Gastroesophageal sphincter (tissue), 4 donors: ENCODE measurements at regions not wholly inside any gene's neighbourhood (a gene's known extent, or its start where the extent isn't known, plus 50 kb on each side); places are given as distances from the start of the nearest gene placed in this dataset.

ENCODE experiments used
- ATAC-seq: fragments of 150-250 bp; one replicate; pipeline ENCODE4 v1.9.1; 2016; ENCODE audit warnings: mild to moderate bottlenecking, moderate library complexity
- H3K27ac ChIP-seq, 4 donors: fragments of 200-600 bp; sonication (generic) in 3 of 4; 1 replicate in 3 of 4; 2 replicates in 1 of 4; pipeline ENCODE4 v1.5.1; 2016 to 2019
- H3K27me3 ChIP-seq: fragments of 200-600 bp; sonication (generic); one replicate; pipeline ENCODE4 v1.5.1; 2019
- H3K36me3 ChIP-seq, 2 donors: fragments of 200-600 bp; sonication (generic); one replicate each; pipeline ENCODE4 v1.5.1; 2019; ENCODE audit warnings: control low read depth in 1 of 2
- H3K4me1 ChIP-seq, 3 donors: fragments of 200-600 bp; sonication (generic); 1 replicate in 2 of 3; 2 replicates in 1 of 3; pipeline ENCODE4 v1.5.1; 2016 to 2019; ENCODE audit warnings: control low read depth in 2 of 3
- H3K4me3 ChIP-seq, 2 donors: fragments of 200-600 bp; sonication (generic); one replicate each; pipeline ENCODE4 v1.5.1; 2019; ENCODE audit warnings: mild to moderate bottlenecking in 1 of 2, moderate library complexity in 1 of 2
- H3K9me3 ChIP-seq, 3 donors: fragments of 200-600 bp; sonication (generic); one replicate each; pipeline ENCODE4 v1.5.1; 2017 to 2019; ENCODE audit warnings: control low read depth in 2 of 3
- EP300 ChIP-seq: sonication (generic); formaldehyde crosslinking; IDR thresholded peaks from one replicate; pipeline ENCODE4 v1.6.1; 2017; ENCODE audit warnings: antibody characterized with exemption, mild to moderate bottlenecking
- POLR2A ChIP-seq, 2 donors: fragments of 450-650 bp; IDR thresholded peaks; one replicate each; pipeline ENCODE4 v1.6.1; 2017; ENCODE audit warnings: antibody characterized with exemption in 2 of 2, mild to moderate bottlenecking in 2 of 2, moderate library complexity in 1 of 2
- POLR2AphosphoS5 ChIP-seq: sonication (generic); formaldehyde crosslinking; IDR thresholded peaks from one replicate; pipeline ENCODE4 v1.6.1; 2017; ENCODE audit warnings: antibody characterized with exemption
- WGBS, 2 donors: methylation state at CpG; one replicate each; pipeline ENCODE4 v1.1.5; 2018; ENCODE audit warnings: low coverage in 1 of 2; 5-methylcytosine and 5-hydroxymethylcytosine counted together
- TF ChIP-seq, protein P1 (sequence below), 4 experiments: fragments of 200-600 bp in 2 of 4; fragments of 450-650 bp in 2 of 4; sonication (generic) in 1 of 4; IDR thresholded peaks; one replicate each; pipeline ENCODE4 v1.5.1; 2017 to 2019; ENCODE audit warnings: antibody characterized with exemption in 4 of 4, mild to moderate bottlenecking in 2 of 4, moderate library complexity in 2 of 4

DNA sequence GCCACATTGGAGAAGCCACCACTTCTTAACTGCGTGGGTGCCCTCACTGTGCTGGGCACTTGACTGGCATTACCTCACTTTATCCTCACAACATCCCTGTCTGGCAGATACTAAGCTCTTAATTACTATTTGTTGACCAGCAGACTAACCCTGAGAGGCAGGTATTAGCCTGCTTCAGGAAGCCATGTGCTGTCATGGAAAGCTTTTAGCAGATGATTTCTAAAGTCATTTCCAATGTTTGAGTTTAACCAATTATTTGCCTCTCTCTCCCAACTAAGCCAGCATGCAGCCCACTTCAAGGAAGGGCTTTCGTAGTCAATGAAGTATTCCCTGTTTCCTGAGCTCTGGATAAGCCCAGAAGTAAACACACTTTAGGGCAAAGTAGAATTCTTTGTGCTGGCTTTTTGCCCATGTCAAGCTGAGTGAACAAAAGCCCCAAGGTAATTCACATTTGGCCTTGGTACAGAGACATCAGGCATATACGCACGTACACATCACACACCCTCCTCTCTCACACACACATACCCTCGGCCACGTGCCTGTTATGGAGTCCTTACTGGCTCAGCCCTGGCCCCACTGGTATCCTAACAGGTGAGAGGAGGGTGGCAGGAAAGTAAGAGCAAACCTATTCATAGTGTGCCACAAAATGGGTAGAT is 108.6 kb downstream of the C1D start:
- Histone ChIP-seq H3K36me3 (no peaks in the 10 kb centered on the region), H3K27ac (no peak overlapping the region)

DNA sequence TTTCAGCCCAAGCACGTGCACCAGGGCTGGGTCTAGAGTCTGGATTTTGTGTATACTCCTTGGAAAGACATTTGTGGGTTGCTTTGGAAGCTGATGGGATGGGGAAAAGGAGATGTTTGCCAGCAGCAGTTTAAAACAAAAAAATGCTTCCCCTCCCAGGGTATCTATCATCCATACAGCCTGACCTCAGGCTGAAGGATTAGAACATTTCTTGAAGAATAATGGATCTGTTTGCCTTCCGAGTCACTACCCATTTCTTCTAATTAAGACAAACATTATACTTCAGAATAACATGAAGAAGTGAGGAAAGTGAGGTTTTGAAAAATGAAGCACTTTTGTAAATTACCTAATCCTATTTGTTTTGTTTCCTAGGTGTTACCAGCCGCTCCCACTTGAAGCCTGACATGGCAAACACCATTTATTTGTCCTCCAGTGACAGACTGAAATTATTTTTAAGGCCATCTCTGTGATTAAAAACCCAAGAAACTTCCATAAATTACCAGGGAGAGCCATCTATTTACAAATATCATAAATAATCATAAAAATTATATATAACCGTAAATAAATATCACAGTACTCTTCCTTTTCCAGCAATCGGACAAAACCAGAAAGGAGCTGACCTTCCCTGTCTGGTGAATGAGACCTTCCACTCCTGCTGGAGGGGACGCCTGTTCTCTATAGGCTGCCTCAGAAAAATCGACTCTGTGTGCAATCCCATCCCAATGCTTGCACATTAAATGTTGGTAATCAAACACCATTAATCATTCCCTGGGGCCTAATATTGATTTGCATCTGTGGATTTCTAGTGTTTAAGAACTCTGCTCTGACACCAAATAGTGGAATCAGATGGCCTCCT is 106.8 kb downstream of the C1D start:
- H3K9me3 ChIP-seq, result peaks cover 0 to 14% (median 0%) of the 10 kb centered on the region in 3 donors
- TF ChIP-seq, protein P1, sequence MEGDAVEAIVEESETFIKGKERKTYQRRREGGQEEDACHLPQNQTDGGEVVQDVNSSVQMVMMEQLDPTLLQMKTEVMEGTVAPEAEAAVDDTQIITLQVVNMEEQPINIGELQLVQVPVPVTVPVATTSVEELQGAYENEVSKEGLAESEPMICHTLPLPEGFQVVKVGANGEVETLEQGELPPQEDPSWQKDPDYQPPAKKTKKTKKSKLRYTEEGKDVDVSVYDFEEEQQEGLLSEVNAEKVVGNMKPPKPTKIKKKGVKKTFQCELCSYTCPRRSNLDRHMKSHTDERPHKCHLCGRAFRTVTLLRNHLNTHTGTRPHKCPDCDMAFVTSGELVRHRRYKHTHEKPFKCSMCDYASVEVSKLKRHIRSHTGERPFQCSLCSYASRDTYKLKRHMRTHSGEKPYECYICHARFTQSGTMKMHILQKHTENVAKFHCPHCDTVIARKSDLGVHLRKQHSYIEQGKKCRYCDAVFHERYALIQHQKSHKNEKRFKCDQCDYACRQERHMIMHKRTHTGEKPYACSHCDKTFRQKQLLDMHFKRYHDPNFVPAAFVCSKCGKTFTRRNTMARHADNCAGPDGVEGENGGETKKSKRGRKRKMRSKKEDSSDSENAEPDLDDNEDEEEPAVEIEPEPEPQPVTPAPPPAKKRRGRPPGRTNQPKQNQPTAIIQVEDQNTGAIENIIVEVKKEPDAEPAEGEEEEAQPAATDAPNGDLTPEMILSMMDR (IDR thresholded peaks at IDR 0.05), result no peak
- TF ChIP-seq POLR2A (IDR thresholded peaks at IDR 0.05) (no peak), EP300 (no peak), POLR2AphosphoS5 (no peak)
- WGBS, 2 donors, result 67 to 70% methylated on average over 6 to 7 of the region's 7 CpGs
- no peak for ATAC-seq
- no peaks in the 10 kb centered on the region for H3K27me3 ChIP-seq
- no peak overlapping the region for H3K4me3 ChIP-seq
- H3K27ac ChIP-seq, result no peak overlapping the region
- H3K4me1 ChIP-seq, result no peaks in the 10 kb centered on the region
- no peaks in the 10 kb centered on the region for H3K36me3 ChIP-seq

More for the DNA sequence above, 108.6 kb downstream of the C1D start:
- Histone ChIP-seq H3K27me3 (no peaks in the 10 kb centered on the region), H3K4me1 (no peaks in the 10 kb centered on the region), H3K9me3 (peaks cover 0 to 14% (median 0%) of the 10 kb centered on the region in 3 donors), H3K4me3 (no peak overlapping the region)
- TF ChIP-seq, protein P1 (IDR thresholded peaks at IDR 0.05), result no peak
- TF ChIP-seq POLR2A (IDR thresholded peaks at IDR 0.05) (no peak), POLR2AphosphoS5 (no peak), EP300 (no peak)
- no peak for ATAC-seq
- 68 to 80% methylated on average over 1 to 6 of the region's 6 CpGs for WGBS, 2 donors

DNA sequence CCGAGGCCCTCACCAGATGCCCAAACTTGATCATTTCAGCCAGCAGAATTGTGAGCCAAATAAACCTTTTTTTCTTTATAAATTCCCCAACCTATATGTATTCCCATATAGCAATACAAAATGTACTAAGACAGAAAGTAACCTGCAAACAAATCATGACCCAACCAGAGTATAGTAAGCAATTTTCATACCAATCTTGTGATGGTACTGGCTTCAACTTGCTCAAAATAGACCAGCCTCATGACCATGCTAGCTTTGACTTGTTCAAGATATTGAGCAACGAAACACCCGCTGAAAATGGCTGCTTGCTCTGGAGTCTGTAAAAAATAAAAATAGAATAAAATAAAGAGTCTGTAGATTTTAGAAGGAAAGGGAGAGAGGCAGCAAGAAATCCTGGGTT is 97.6 kb downstream of the C1D start:
- Histone ChIP-seq H3K36me3 (no peaks in the 10 kb centered on the region), H3K4me3 (no peak overlapping the region), H3K27me3 (no peaks in the 10 kb centered on the region), H3K4me1 (no peaks in the 10 kb centered on the region), H3K27ac (no peak overlapping the region), H3K9me3 (no peaks in the 10 kb centered on the region)
- 80 to 94% methylated on average over 2 to 3 of the region's 3 CpGs for WGBS, 2 donors
- no peak for ATAC-seq
- TF ChIP-seq EP300, result no peak
- TF ChIP-seq POLR2A (IDR thresholded peaks at IDR 0.05), result no peak
- no peak for TF ChIP-seq POLR2AphosphoS5
- TF ChIP-seq, protein P1 (IDR thresholded peaks at IDR 0.05), result no peak

DNA sequence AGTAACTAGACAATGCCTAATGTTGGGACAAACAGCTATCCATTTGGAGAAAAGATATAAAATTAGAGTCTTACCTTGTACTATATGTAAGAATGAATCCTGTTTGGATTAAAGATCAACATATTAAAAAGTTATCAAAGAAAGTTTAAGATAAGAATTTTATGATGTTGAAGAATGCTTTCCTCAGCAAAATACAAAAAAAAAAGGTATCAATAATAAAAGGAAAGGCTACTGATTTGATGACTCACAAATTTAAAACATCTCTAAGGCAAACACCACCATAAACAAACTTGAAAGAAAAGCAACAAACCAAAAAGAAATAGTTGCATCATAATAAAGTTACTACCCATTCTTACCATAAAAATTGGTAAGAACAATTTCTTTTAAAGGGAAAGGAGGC is 92.7 kb downstream of the C1D start:
- Histone ChIP-seq H3K4me1 (no peaks in the 10 kb centered on the region), H3K9me3 (no peaks in the 10 kb centered on the region), H3K36me3 (no peaks in the 10 kb centered on the region), H3K4me3 (no peak overlapping the region), H3K27ac (no peak overlapping the region), H3K27me3 (no peaks in the 10 kb centered on the region)
- ATAC-seq, result no peak
- TF ChIP-seq EP300 (no peak), POLR2AphosphoS5 (no peak), POLR2A (IDR thresholded peaks at IDR 0.05) (no peak)
- TF ChIP-seq, protein P1 (IDR thresholded peaks at IDR 0.05), result no peak

DNA sequence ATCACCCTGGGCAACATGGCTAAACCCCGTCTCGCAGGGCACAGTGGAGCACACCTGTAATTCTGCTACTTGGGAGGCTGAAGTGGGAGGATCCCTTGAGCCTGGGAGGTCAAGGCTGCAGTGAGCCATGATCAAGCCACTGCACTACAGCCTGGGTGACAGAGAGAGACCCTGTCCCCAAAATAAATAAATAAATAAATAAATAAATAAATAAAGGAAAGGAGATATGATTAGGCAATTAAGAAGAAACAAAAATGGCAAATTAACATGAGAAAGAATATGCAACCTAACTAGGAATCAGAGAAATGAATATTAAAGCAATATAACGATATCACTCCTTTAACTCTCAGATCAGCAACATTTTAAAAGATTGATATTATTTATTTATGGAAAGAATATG is 92.3 kb downstream of the C1D start:
- no peaks in the 10 kb centered on the region for H3K9me3 ChIP-seq
- H3K27ac ChIP-seq, result no peak overlapping the region
- no peaks in the 10 kb centered on the region for H3K27me3 ChIP-seq
- H3K36me3 ChIP-seq, result no peaks in the 10 kb centered on the region
- no peak for TF ChIP-seq POLR2AphosphoS5
- no peak for TF ChIP-seq POLR2A (IDR thresholded peaks at IDR 0.05)
- TF ChIP-seq EP300, result no peak
- TF ChIP-seq, protein P1 (IDR thresholded peaks at IDR 0.05), result no peak
- no peak for ATAC-seq
- no peaks in the 10 kb centered on the region for H3K4me1 ChIP-seq
- WGBS, 2 donors, result 93 to 100% methylated on average over 1 to 3 of the region's 3 CpGs
- H3K4me3 ChIP-seq, result no peak overlapping the region
